ENCODE measurements at regions not wholly inside any gene's neighbourhood (a gene's known extent, or its start where the extent isn't known, plus 50 kb on each side); places are given as distances from the start of the nearest gene placed in this dataset.

- Mint-ChIP-seq H3K27ac (no peak overlapping the region), H3K9me3 (no peaks in the 10 kb centered on the region), H3K4me3 (no peak overlapping the region), H3K27me3 (ENCODE audit: low read depth) (peaks cover 11% of the 10 kb centered on the region), H3K36me3 (ENCODE audit: low read depth) (no peaks in the 10 kb centered on the region), H3K4me1 (peaks cover 25% of the 10 kb centered on the region)
- TF ChIP-seq CTCF (IDR thresholded peaks at IDR 0.05; ENCODE audit: unreplicated experiment in 3 of 3) = no peak
Observed at GRCh38 chr3:187994221-187995042, 159.5 kb upstream of the LPP start.

- Mint-ChIP-seq H3K4me1 (peaks cover 25% of the 10 kb centered on the region), H3K36me3 (ENCODE audit: low read depth) (no peaks in the 10 kb centered on the region), H3K27ac (no peak overlapping the region), H3K4me3 (no peak overlapping the region), H3K27me3 (ENCODE audit: low read depth) (peaks cover 11% of the 10 kb centered on the region), H3K9me3 (no peaks in the 10 kb centered on the region)
- TF ChIP-seq CTCF (IDR thresholded peaks at IDR 0.05; ENCODE audit: unreplicated experiment in 3 of 3) = no peak
Observed at GRCh38 chr3:187995043-187995400, 158.9 kb upstream of the LPP start.

GRCh38 chr3:187995667-187996066 lies 158.3 kb upstream of the LPP start:
- H3K36me3 Mint-ChIP-seq (ENCODE audit: low read depth) = no peaks in the 10 kb centered on the region
- H3K4me3 Mint-ChIP-seq = no peak overlapping the region
- no peaks in the 10 kb centered on the region for H3K9me3 Mint-ChIP-seq
- H3K4me1 Mint-ChIP-seq = peaks cover 26% of the 10 kb centered on the region
- TF ChIP-seq CTCF (IDR thresholded peaks at IDR 0.05; ENCODE audit: unreplicated experiment in 3 of 3) = no peak
- H3K27ac Mint-ChIP-seq = no peak overlapping the region
- H3K27me3 Mint-ChIP-seq (ENCODE audit: low read depth) = peaks cover 10% of the 10 kb centered on the region

- Mint-ChIP-seq H3K27ac (no peak overlapping the region), H3K4me1 (peaks cover 28% of the 10 kb centered on the region), H3K9me3 (no peaks in the 10 kb centered on the region), H3K27me3 (ENCODE audit: low read depth) (peaks cover 4% of the 10 kb centered on the region), H3K4me3 (no peak overlapping the region), H3K36me3 (ENCODE audit: low read depth) (no peaks in the 10 kb centered on the region)
- no peak for TF ChIP-seq CTCF (IDR thresholded peaks at IDR 0.05; ENCODE audit: unreplicated experiment in 3 of 3)
Observed at GRCh38 chr3:187996609-187997008, 157.3 kb upstream of the LPP start.

- Mint-ChIP-seq H3K9me3 (no peaks in the 10 kb centered on the region), H3K4me3 (no peak overlapping the region), H3K4me1 (peaks cover 34% of the 10 kb centered on the region), H3K27me3 (ENCODE audit: low read depth) (peaks cover 4% of the 10 kb centered on the region), H3K36me3 (ENCODE audit: low read depth) (no peaks in the 10 kb centered on the region), H3K27ac (no peak overlapping the region)
- TF ChIP-seq CTCF (IDR thresholded peaks at IDR 0.05; ENCODE audit: unreplicated experiment in 3 of 3) = no peak
Observed at GRCh38 chr3:187997490-187997889, 156.5 kb upstream of the LPP start.

GRCh38 chr3:187997946-187998561 lies 155.9 kb upstream of the LPP start:
- Mint-ChIP-seq H3K36me3 (ENCODE audit: low read depth) (no peaks in the 10 kb centered on the region), H3K4me3 (no peak overlapping the region), H3K27me3 (ENCODE audit: low read depth) (peaks cover 4% of the 10 kb centered on the region), H3K27ac (no peak overlapping the region), H3K4me1 (peaks cover 35% of the 10 kb centered on the region), H3K9me3 (no peaks in the 10 kb centered on the region)
- no peak for TF ChIP-seq CTCF (IDR thresholded peaks at IDR 0.05; ENCODE audit: unreplicated experiment in 3 of 3)

All from nephron (organoid).